Panc1 (cell line): ENCODE measurements at regions not wholly inside any gene's neighbourhood (a gene's known extent, or its start where the extent isn't known, plus 50 kb on each side); places are given as distances from the start of the nearest gene placed in this dataset.

Source experiments
- ATAC-seq: fragments of 200-7000 bp; cut with Tn5 transposase; 2 replicates; pipeline ENCODE4 v1.9.1; 2020; ENCODE audit warnings: mild to moderate bottlenecking, moderate library complexity
- BruUV-seq: library from RNA; stranded (reverse); fragments of 400-500 nt; replicated peaks from 2 replicates; lab custom pipeline; 2021; lab: Mats Ljungman, UMichigan
- CTCF ChIA-PET: fragments of 300-600 bp; sonication (Branson Sonifier 250); formaldehyde crosslinking; loops from one replicate; lab custom pipeline; 2022; ENCODE audit warnings: antibody characterized with exemption; lab: Charles Lee
- POLR2A ChIA-PET: fragments of 300-600 bp; sonication (Branson Sonifier 250); formaldehyde crosslinking; loops from one replicate; lab custom pipeline; 2022; ENCODE audit warnings: antibody characterized with exemption; lab: Charles Lee
- DNase-seq: peaks from one replicate; pipeline ENCODE4 v3.0.0-alpha.2; 2010; ENCODE audit warnings: low read depth, low spot score
- H3K27ac ChIP-seq: 2 replicates; pipeline ENCODE4 v1.5.1; 2011; ENCODE audit warnings: mild to moderate bottlenecking, low read length, inconsistent platforms
- H3K27me3 ChIP-seq: fragments of 200-500 bp; sonication (Bioruptor generic); 2 replicates; pipeline ENCODE4 v1.6.0; 2014; ENCODE audit warnings: low read length, inconsistent platforms; ENCODE audit not compliant: control insufficient read depth, insufficient read depth
- H3K36me3 ChIP-seq: fragments of 200-500 bp; sonication (Bioruptor generic); 2 replicates; pipeline ENCODE4 v1.5.1; 2014; ENCODE audit warnings: inconsistent platforms, mild to moderate bottlenecking, low read length, moderate library complexity; ENCODE audit not compliant: control insufficient read depth, insufficient read depth
- H3K4me1 ChIP-seq: 2 replicates; pipeline ENCODE4 v1.5.1; 2011; ENCODE audit warnings: inconsistent platforms, mild to moderate bottlenecking, low read length, moderate library complexity; ENCODE audit not compliant: control insufficient read depth, insufficient read depth
- H3K4me3 ChIP-seq, 2 experiments: 2 replicates each; pipeline ENCODE4 v1.5.1; 2011 to 2012; ENCODE audit warnings: low read depth in 2 of 2, low read length in 2 of 2, mild to moderate bottlenecking in 2 of 2, inconsistent platforms in 1 of 2, moderate library complexity in 1 of 2
- H3K9me3 ChIP-seq: fragments of 200-500 bp; sonication (Bioruptor generic); 2 replicates; pipeline ENCODE4 v1.5.1; 2014; ENCODE audit warnings: low read depth, mild to moderate bottlenecking, inconsistent platforms, low read length, moderate library complexity; ENCODE audit not compliant: control insufficient read depth, insufficient read depth
- CTCF ChIP-seq: fragments of 450-650 bp; IDR thresholded peaks from 2 replicates; pipeline ENCODE4 v1.5.1; 2017; ENCODE audit warnings: mild to moderate bottlenecking
- POLR2AphosphoS5 ChIP-seq: IDR thresholded peaks from 2 replicates; pipeline ENCODE4 v1.6.1; 2012; ENCODE audit warnings: mild to moderate bottlenecking, low read depth, low read length, moderate library complexity
- REST ChIP-seq, 2 experiments: IDR thresholded peaks; 2 replicates each; pipeline ENCODE4 v1.6.1; 2011 to 2012; ENCODE audit warnings: low read depth in 2 of 2, control low read depth in 1 of 2, low read length in 1 of 2, mild to moderate bottlenecking in 1 of 2, moderate library complexity in 1 of 2; ENCODE audit not compliant: insufficient read depth in 1 of 2
- SIN3A ChIP-seq: IDR thresholded peaks from 2 replicates; pipeline ENCODE4 v1.6.1; 2012; ENCODE audit warnings: low read depth, mild to moderate bottlenecking, low read length, moderate library complexity, borderline replicate concordance; ENCODE audit not compliant: insufficient read depth
- TCF7L2 ChIP-seq: IDR thresholded peaks from 2 replicates; pipeline ENCODE4 v1.6.1; 2011; ENCODE audit warnings: mild to moderate bottlenecking, low read depth, low read length, inconsistent platforms
- in situ Hi-C: cut with HindIII; loops from 2 replicates; pipeline ENCODE4 v1.10.0; 2016; ENCODE audit warnings: low sequenced_read_pairs, low pct_unique_long_range_greater_than_20kb
- intact Hi-C: fragments of 100-400 bp; cut with micrococcal nuclease; formaldehyde crosslinking; loops from one replicate; pipeline ENCODE4 v1.10.0; 2022; ENCODE audit not compliant: unreplicated experiment

GRCh38 chr7:131883769-131884168 is 327.3 kb upstream of the PODXL start:
- Histone ChIP-seq H3K4me3 (no peak overlapping the region), H3K4me1 (no peaks in the 10 kb centered on the region), H3K27me3 (no peaks in the 10 kb centered on the region), H3K27ac (no peak overlapping the region), H3K9me3 (no peaks in the 10 kb centered on the region), H3K36me3 (no peaks in the 10 kb centered on the region)
- ChIA-PET POLR2A (no interaction called here), CTCF (no interaction called here)
- in situ Hi-C loops (no loop called here), intact Hi-C loops (no loop called here)
- DNase-seq, result no peak
- BruUV-seq, result no TSS peak
- TF ChIP-seq CTCF (no peak), SIN3A (no peak), POLR2AphosphoS5 (no peak), REST (IDR thresholded peaks at IDR 0.05; ENCODE audit: insufficient read depth in 1 of 2, low read depth in 2 of 2, low read length in 1 of 2) (no peak), TCF7L2 (no peak)
- no peak for ATAC-seq

GRCh38 chr7:131883196-131883595 is 326.8 kb upstream of the PODXL start:
- ChIA-PET CTCF (no interaction called here), POLR2A (no interaction called here)
- intact Hi-C loops (no loop called here), in situ Hi-C loops (no loop called here)
- no peak for TF ChIP-seq POLR2AphosphoS5
- Histone ChIP-seq H3K4me1 (no peaks in the 10 kb centered on the region), H3K4me3 (no peak overlapping the region), H3K27ac (no peak overlapping the region), H3K27me3 (no peaks in the 10 kb centered on the region), H3K36me3 (no peaks in the 10 kb centered on the region), H3K9me3 (no peaks in the 10 kb centered on the region)
- no peak for ATAC-seq
- BruUV-seq, result no TSS peak
- no peak for DNase-seq

- ChIA-PET POLR2A (interaction anchor here (0.7 kb wide), 1 partner anchor 638 kb away, joined by 3 read pairs; no protein-coding TSS in a partner anchor), CTCF (no interaction called here)
- TF ChIP-seq SIN3A, result no peak
- TF ChIP-seq CTCF, result no peak
- TF ChIP-seq POLR2AphosphoS5, result no peak
- no peak for TF ChIP-seq TCF7L2
- no peak for TF ChIP-seq REST (IDR thresholded peaks at IDR 0.05; ENCODE audit: insufficient read depth in 1 of 2, low read depth in 2 of 2, low read length in 1 of 2)
- no peaks in the 10 kb centered on the region for H3K9me3 ChIP-seq
- H3K4me1 ChIP-seq, result no peaks in the 10 kb centered on the region
- H3K36me3 ChIP-seq, result no peaks in the 10 kb centered on the region
- no peak overlapping the region for H3K27ac ChIP-seq
- BruUV-seq, result no TSS peak
- H3K4me3 ChIP-seq, result no peak overlapping the region
- H3K27me3 ChIP-seq, result no peaks in the 10 kb centered on the region
- intact Hi-C loops, result no loop called here
- ATAC-seq (no peak), DNase-seq (no peak)
- in situ Hi-C loops, result no loop called here
Measured at GRCh38 chr7:131882321-131882720, 325.9 kb upstream of the PODXL start.
